ENCODE measurements at regions not wholly inside any gene's neighbourhood (a gene's known extent, or its start where the extent isn't known, plus 50 kb on each side); places are given as distances from the start of the nearest gene placed in this dataset.

DNA sequence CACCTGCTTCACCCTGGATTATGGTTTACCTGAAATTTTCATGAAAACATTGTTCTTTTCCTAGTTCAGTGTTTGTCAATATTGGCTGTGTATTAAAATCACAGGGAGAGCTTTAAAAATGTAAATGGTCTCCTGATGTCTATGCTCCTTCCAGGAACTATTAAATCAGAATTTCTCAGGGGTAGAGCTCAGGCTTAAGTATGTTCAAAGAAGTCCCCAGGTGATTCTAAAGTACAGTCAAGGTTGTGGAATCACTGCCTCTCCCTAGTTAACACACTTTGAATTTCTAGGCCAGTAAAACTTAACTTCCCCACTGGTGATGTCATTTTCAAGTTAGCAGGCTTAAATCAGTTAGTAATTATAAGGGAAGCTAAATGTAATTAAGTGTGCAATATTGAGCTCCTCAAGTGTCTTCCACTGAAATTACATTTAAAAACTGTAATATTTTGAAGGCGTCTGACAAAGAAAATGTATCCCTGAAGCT lies 150.3 kb upstream of the SLC28A3 start:
- POLR2A ChIA-PET = no interaction called here
- DNase-seq (ENCODE audit: low spot score) (no peak), FAIRE-seq (no peak), ATAC-seq (no peak)
- no peak overlapping the region for H2AFZ ChIP-seq (ENCODE audit: low read length)
- H4K20me1 ChIP-seq (ENCODE audit: insufficient read depth, low read length) = no peaks in the 10 kb centered on the region
- no peaks in the 10 kb centered on the region for H3K79me2 ChIP-seq (ENCODE audit: insufficient read depth, low read length)
- H3K9me3 ChIP-seq (ENCODE audit: low read length) = no peaks in the 10 kb centered on the region
- no peaks in the 10 kb centered on the region for H3K27me3 ChIP-seq (ENCODE audit: control insufficient read depth in 1 of 2, insufficient read depth in 2 of 2, low read length in 2 of 2)
- TF ChIP-seq ZNF782 (CRISPR knock-in tag; IDR thresholded peaks at IDR 0.05; ENCODE audit: borderline replicate concordance) (no peak), ZNF10 (CRISPR knock-in tag; IDR thresholded peaks at IDR 0.05; ENCODE audit: borderline replicate concordance, low read depth) (no peak), BRCA1 (CRISPR knock-in tag; IDR thresholded peaks at IDR 0.05) (no peak), EHMT2 (IDR thresholded peaks at IDR 0.05; ENCODE audit: borderline replicate concordance, low read depth, low read length) (no peak), SNAPC2 (CRISPR knock-in tag; IDR thresholded peaks at IDR 0.05) (no peak), SMAD1 (CRISPR knock-in tag; IDR thresholded peaks at IDR 0.05; ENCODE audit: borderline replicate concordance, low read depth) (no peak), AKAP8 (CRISPR knock-in tag; IDR thresholded peaks at IDR 0.05) (no peak), ZNF850 (CRISPR knock-in tag; conservative IDR thresholded peaks at IDR 0.05) (no peak)
- TF ChIP-seq, protein P1, sequence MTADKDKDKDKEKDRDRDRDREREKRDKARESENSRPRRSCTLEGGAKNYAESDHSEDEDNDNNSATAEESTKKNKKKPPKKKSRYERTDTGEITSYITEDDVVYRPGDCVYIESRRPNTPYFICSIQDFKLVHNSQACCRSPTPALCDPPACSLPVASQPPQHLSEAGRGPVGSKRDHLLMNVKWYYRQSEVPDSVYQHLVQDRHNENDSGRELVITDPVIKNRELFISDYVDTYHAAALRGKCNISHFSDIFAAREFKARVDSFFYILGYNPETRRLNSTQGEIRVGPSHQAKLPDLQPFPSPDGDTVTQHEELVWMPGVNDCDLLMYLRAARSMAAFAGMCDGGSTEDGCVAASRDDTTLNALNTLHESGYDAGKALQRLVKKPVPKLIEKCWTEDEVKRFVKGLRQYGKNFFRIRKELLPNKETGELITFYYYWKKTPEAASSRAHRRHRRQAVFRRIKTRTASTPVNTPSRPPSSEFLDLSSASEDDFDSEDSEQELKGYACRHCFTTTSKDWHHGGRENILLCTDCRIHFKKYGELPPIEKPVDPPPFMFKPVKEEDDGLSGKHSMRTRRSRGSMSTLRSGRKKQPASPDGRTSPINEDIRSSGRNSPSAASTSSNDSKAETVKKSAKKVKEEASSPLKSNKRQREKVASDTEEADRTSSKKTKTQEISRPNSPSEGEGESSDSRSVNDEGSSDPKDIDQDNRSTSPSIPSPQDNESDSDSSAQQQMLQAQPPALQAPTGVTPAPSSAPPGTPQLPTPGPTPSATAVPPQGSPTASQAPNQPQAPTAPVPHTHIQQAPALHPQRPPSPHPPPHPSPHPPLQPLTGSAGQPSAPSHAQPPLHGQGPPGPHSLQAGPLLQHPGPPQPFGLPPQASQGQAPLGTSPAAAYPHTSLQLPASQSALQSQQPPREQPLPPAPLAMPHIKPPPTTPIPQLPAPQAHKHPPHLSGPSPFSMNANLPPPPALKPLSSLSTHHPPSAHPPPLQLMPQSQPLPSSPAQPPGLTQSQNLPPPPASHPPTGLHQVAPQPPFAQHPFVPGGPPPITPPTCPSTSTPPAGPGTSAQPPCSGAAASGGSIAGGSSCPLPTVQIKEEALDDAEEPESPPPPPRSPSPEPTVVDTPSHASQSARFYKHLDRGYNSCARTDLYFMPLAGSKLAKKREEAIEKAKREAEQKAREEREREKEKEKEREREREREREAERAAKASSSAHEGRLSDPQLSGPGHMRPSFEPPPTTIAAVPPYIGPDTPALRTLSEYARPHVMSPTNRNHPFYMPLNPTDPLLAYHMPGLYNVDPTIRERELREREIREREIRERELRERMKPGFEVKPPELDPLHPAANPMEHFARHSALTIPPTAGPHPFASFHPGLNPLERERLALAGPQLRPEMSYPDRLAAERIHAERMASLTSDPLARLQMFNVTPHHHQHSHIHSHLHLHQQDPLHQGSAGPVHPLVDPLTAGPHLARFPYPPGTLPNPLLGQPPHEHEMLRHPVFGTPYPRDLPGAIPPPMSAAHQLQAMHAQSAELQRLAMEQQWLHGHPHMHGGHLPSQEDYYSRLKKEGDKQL (CRISPR knock-in tag; IDR thresholded peaks at IDR 0.05; ENCODE audit: low read depth) = no peak
- TF ChIP-seq, protein P2, sequence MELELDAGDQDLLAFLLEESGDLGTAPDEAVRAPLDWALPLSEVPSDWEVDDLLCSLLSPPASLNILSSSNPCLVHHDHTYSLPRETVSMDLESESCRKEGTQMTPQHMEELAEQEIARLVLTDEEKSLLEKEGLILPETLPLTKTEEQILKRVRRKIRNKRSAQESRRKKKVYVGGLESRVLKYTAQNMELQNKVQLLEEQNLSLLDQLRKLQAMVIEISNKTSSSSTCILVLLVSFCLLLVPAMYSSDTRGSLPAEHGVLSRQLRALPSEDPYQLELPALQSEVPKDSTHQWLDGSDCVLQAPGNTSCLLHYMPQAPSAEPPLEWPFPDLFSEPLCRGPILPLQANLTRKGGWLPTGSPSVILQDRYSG (CRISPR knock-in tag; IDR thresholded peaks at IDR 0.05) = no peak
- CTCF ChIA-PET (ENCODE audit: low intra/inter-chr PET ratio, low total read pairs) = no interaction called here
- no peak overlapping the region for H3K9ac ChIP-seq (ENCODE audit: insufficient read depth, low read depth, low read length)
- H3K27ac ChIP-seq (ENCODE audit: extremely low read length, insufficient read depth, low read length) = no peak overlapping the region
- in situ Hi-C loops (cut with HindIII; ENCODE audit: extremely low pct_ligation_motif_present, low pct_unique_long_range_greater_than_20kb) (no loop called here), intact Hi-C loops (cut with micrococcal nuclease; ENCODE audit: unreplicated experiment) (no loop called here)
- no TSS peak for BruUV-seq (replicated peaks)
- H3K4me2 ChIP-seq (ENCODE audit: low read depth, low read length) = no peak overlapping the region
- 8% methylated on average over 1 of the region's 1 CpG for WGBS (ENCODE audit: low lambda C conversion rate)
- H3K4me1 ChIP-seq (ENCODE audit: insufficient read depth, low read length) = no peaks in the 10 kb centered on the region
- no peaks in the 10 kb centered on the region for H3K36me3 ChIP-seq (replicated peaks in 1 of 2; ENCODE audit: control insufficient read depth in 1 of 2, insufficient read depth in 2 of 2, low read length in 2 of 2)
- no peak overlapping the region for H3K4me3 ChIP-seq (replicated peaks in 1 of 3; ENCODE audit: insufficient read depth in 1 of 3, low read depth in 2 of 3, low read length in 3 of 3)

Data from HepG2 (cell line).